H1 (cell line): ENCODE measurements at regions not wholly inside any gene's neighbourhood (a gene's known extent, or its start where the extent isn't known, plus 50 kb on each side); places are given as distances from the start of the nearest gene placed in this dataset.

Experiments used
- CTCF ChIA-PET: fragments of 300-600 bp; sonication (Branson Sonifier 250); formaldehyde crosslinking; loops from one replicate; lab custom pipeline; 2021; ENCODE audit not compliant: partially characterized antibody; lab: Charles Lee
- POLR2A ChIA-PET: fragments of 300-600 bp; sonication (Branson Sonifier 250); formaldehyde crosslinking; loops from one replicate; lab custom pipeline; 2021; ENCODE audit warnings: inconsistent platforms; ENCODE audit not compliant: partially characterized antibody; lab: Charles Lee
- DNase-seq, 2 experiments: peaks; one replicate each; pipeline versions ENCODE4 v3.0.0 to v3.0.0-alpha.2; 2010 to 2022; ENCODE audit warnings: low spot score in 2 of 2, low read depth in 1 of 2, mixed read lengths in 1 of 2
- FAIRE-seq: peaks from 2 replicates; lab custom pipeline; 2011; peaks lifted over from hg19 to GRCh38; lab: Jason Lieb, UNC
- H2AFZ ChIP-seq: 2 replicates; pipeline ENCODE4 v1.8.1; 2012; ENCODE audit warnings: low read length, inconsistent platforms
- H2AK5ac ChIP-seq: 2 replicates; pipeline ENCODE4 v1.6.1; 2013; ENCODE audit warnings: low read depth, low read length
- H2BK120ac ChIP-seq: replicated peaks from 2 replicates; pipeline ENCODE3; 2013; ENCODE audit warnings: low read depth, low read length, inconsistent platforms
- H2BK12ac ChIP-seq: 2 replicates; pipeline ENCODE4 v1.6.1; 2013; ENCODE audit warnings: low read depth, low read length
- H2BK15ac ChIP-seq: 2 replicates; pipeline ENCODE4 v1.6.1; 2013; ENCODE audit warnings: low read length
- H2BK20ac ChIP-seq: 2 replicates; pipeline ENCODE4 v1.6.1; 2013; ENCODE audit warnings: low read length
- H2BK5ac ChIP-seq: 2 replicates; pipeline ENCODE4 v1.6.1; 2013; ENCODE audit warnings: low read depth, low read length
- H3K14ac ChIP-seq: 2 replicates; pipeline ENCODE4 v1.6.1; 2013; ENCODE audit warnings: inconsistent platforms; ENCODE audit not compliant: insufficient read length
- H3K18ac ChIP-seq: 2 replicates; pipeline ENCODE4 v1.6.1; 2013; ENCODE audit warnings: low read length; ENCODE audit errors: extremely low read depth
- H3K23ac ChIP-seq: 2 replicates; pipeline ENCODE4 v1.6.1; 2013; ENCODE audit warnings: inconsistent platforms; ENCODE audit not compliant: insufficient read length
- H3K23me2 ChIP-seq: 2 replicates; pipeline ENCODE4 v1.6.1; 2013; ENCODE audit warnings: low read depth, low read length
- H3K27ac ChIP-seq: 2 replicates; pipeline ENCODE4 v1.6.1; 2011; ENCODE audit warnings: low read depth, low read length, inconsistent platforms
- H3K27me3 ChIP-seq, 4 experiments: replicated peaks in 1 of 4; 1 replicate in 1 of 4; 2 replicates in 3 of 4; pipeline versions ENCODE4 v1.6.1 to v1.8.1; 2011 to 2013; ENCODE audit warnings: low read length in 3 of 4, mild to moderate bottlenecking in 3 of 4, inconsistent platforms in 2 of 4, mixed read lengths in 2 of 4, moderate library complexity in 1 of 4; ENCODE audit not compliant: control insufficient read depth in 3 of 4, insufficient read depth in 3 of 4; ENCODE audit errors: extremely low read depth in 1 of 4
- H3K36me3 ChIP-seq, 4 experiments: 2 replicates each; pipeline versions ENCODE4 v1.6.1 to v1.8.1; 2011 to 2013; ENCODE audit warnings: mild to moderate bottlenecking in 4 of 4, low read length in 3 of 4, moderate library complexity in 2 of 4, control low read depth in 1 of 4, inconsistent platforms in 1 of 4; ENCODE audit not compliant: insufficient read depth in 4 of 4, control insufficient read depth in 2 of 4
- H3K4ac ChIP-seq: replicated peaks from 2 replicates; pipeline ENCODE3; 2013; ENCODE audit warnings: low read length, low read depth, mixed read lengths, inconsistent platforms; ENCODE audit not compliant: insufficient read length
- H3K4me1 ChIP-seq, 4 experiments: replicated peaks in 1 of 4; 1 replicate in 1 of 4; 2 replicates in 3 of 4; pipeline versions ENCODE4 v1.6.1 to v1.8.1; 2011 to 2013; ENCODE audit warnings: low read length in 3 of 4, inconsistent platforms in 2 of 4, mixed read lengths in 1 of 4; ENCODE audit not compliant: insufficient read depth in 4 of 4, control insufficient read depth in 3 of 4
- H3K4me2 ChIP-seq, 2 experiments: 2 replicates each; pipeline versions ENCODE4 v1.6.1 to v1.8.1; 2011 to 2013; ENCODE audit warnings: low read depth in 2 of 2, low read length in 2 of 2, control low read depth in 1 of 2, inconsistent platforms in 1 of 2, mild to moderate bottlenecking in 1 of 2; ENCODE audit not compliant: insufficient read depth in 1 of 2
- H3K4me3 ChIP-seq, 4 experiments: fragments of 200-600, 300-600 bp in 1 of 4; sonication (generic), shearing (Covaris generic), sonication (Bioruptor Twin) in 1 of 4; 2 replicates each; pipeline versions ENCODE4 v1.5.1 to v1.8.1; 2011 to 2016; ENCODE audit warnings: low read length in 4 of 4, low read depth in 3 of 4, control low read depth in 2 of 4, inconsistent platforms in 2 of 4, mild to moderate bottlenecking in 2 of 4, mixed read lengths in 1 of 4, moderate library complexity in 1 of 4; ENCODE audit not compliant: insufficient read depth in 2 of 4; ENCODE audit errors: extremely low read depth in 1 of 4
- H3K56ac ChIP-seq: replicated peaks from 2 replicates; pipeline ENCODE3; 2013; ENCODE audit warnings: low read depth, mild to moderate bottlenecking, mixed read lengths, low read length, inconsistent platforms; ENCODE audit not compliant: insufficient read length
- H3K79me1 ChIP-seq: 2 replicates; pipeline ENCODE4 v1.6.1; 2013; ENCODE audit warnings: low read depth, low read length, control low read depth
- H3K79me2 ChIP-seq, 2 experiments: 2 replicates each; pipeline versions ENCODE4 v1.6.1 to v1.8.1; 2012 to 2013; ENCODE audit warnings: low read length in 2 of 2, mild to moderate bottlenecking in 2 of 2, inconsistent platforms in 1 of 2; ENCODE audit not compliant: insufficient read depth in 2 of 2, control insufficient read depth in 1 of 2
- H3K9ac ChIP-seq, 4 experiments: replicated peaks in 1 of 4; 1 replicate in 1 of 4; 2 replicates in 3 of 4; pipeline versions ENCODE4 v1.6.1 to v1.8.1; 2011 to 2013; ENCODE audit warnings: low read depth in 3 of 4, low read length in 3 of 4, control low read depth in 2 of 4, mild to moderate bottlenecking in 2 of 4, moderate library complexity in 2 of 4, inconsistent platforms in 1 of 4; ENCODE audit errors: extremely low read depth in 1 of 4
- H3K9me3 ChIP-seq, 2 experiments: 2 replicates each; pipeline versions ENCODE4 v1.6.1 to v1.8.1; 2012 to 2013; ENCODE audit warnings: mild to moderate bottlenecking in 2 of 2, moderate library complexity in 2 of 2, control low read depth in 1 of 2, inconsistent platforms in 1 of 2, low read depth in 1 of 2, low read length in 1 of 2, mixed read lengths in 1 of 2; ENCODE audit not compliant: insufficient read depth in 2 of 2
- H4K20me1 ChIP-seq, 2 experiments: replicated peaks in 1 of 2; 2 replicates each; pipeline versions ENCODE3 to v1.8.1; 2011 to 2013; ENCODE audit warnings: inconsistent platforms in 2 of 2, low read length in 2 of 2, mild to moderate bottlenecking in 1 of 2; ENCODE audit not compliant: insufficient read depth in 2 of 2, control insufficient read depth in 1 of 2
- H4K5ac ChIP-seq: 2 replicates; pipeline ENCODE4 v1.6.1; 2013; ENCODE audit warnings: low read length, low read depth, mixed read lengths, inconsistent platforms; ENCODE audit not compliant: insufficient read length
- H4K8ac ChIP-seq: 2 replicates; pipeline ENCODE4 v1.8.0; 2013; ENCODE audit warnings: mild to moderate bottlenecking, moderate library complexity, low read length, inconsistent platforms; ENCODE audit not compliant: insufficient read depth; ENCODE audit errors: extremely low read depth
- H4K91ac ChIP-seq: replicated peaks from 2 replicates; pipeline ENCODE3; 2013; ENCODE audit warnings: low read length, mixed read lengths, inconsistent platforms; ENCODE audit not compliant: insufficient read length
- PHF8 ChIP-seq: fragments of 200-600 bp; sonication (generic); conservative IDR thresholded peaks from 2 replicates; pipeline ENCODE4 v1.7.1; 2012; ENCODE audit warnings: low read depth, mild to moderate bottlenecking, inconsistent platforms, low read length, moderate library complexity
- SP4 ChIP-seq: IDR thresholded peaks from 2 replicates; pipeline ENCODE4 v1.6.1; 2012; ENCODE audit warnings: low read length, inconsistent platforms
- SRF ChIP-seq: IDR thresholded peaks from 2 replicates; pipeline ENCODE4 v1.6.1; 2011; ENCODE audit warnings: mild to moderate bottlenecking, low read depth, low read length, moderate library complexity
- TEAD4 ChIP-seq: IDR thresholded peaks from 2 replicates; pipeline ENCODE4 v1.6.1; 2012; ENCODE audit warnings: low read depth, low read length, inconsistent platforms, mixed read lengths
- WGBS, 2 experiments: shearing (Covaris generic) in 1 of 2; methylation state at CpG; one replicate each; pipeline versions ENCODE4 v1.1.6 to v1.1.7; 2013 to 2015; ENCODE audit warnings: low lambda C conversion rate in 2 of 2, mixed read lengths in 2 of 2, inconsistent platforms in 1 of 2, low coverage in 1 of 2, missing lambda C conversion rate in 1 of 2; ENCODE audit not compliant: insufficient replicate concordance in 2 of 2, insufficient coverage in 1 of 2, insufficient read length in 1 of 2; ENCODE audit errors: extremely low coverage in 1 of 2, missing lambda C conversion rate in 1 of 2; 5-methylcytosine and 5-hydroxymethylcytosine counted together

GRCh38 chr21:19049567-19049966, 646.0 kb upstream of the TMPRSS15 start:
- POLR2A ChIA-PET, result no interaction called here
- no peak overlapping the region for H2AFZ ChIP-seq
- H4K91ac ChIP-seq, result no peak overlapping the region
- FAIRE-seq, result no peak
- H3K4me1 ChIP-seq, result no peaks in the 10 kb centered on the region
- H4K8ac ChIP-seq, result no peak overlapping the region
- H3K23me2 ChIP-seq, result no peaks in the 10 kb centered on the region
- no peak overlapping the region for H2BK20ac ChIP-seq
- H3K23ac ChIP-seq, result no peak overlapping the region
- H2BK12ac ChIP-seq, result no peak overlapping the region
- DNase-seq, result no peak
- no peak overlapping the region for H3K56ac ChIP-seq
- WGBS, 2 experiments, result 82% methylated on average over 4 of the region's 4 CpGs; no CpG with 5 or more reads in 1 of the 2 experiments
- no peak for TF ChIP-seq TEAD4
- no peak for TF ChIP-seq SRF
- TF ChIP-seq PHF8, result no peak
- no peak for TF ChIP-seq SP4
- H2BK5ac ChIP-seq, result no peak overlapping the region
- H2AK5ac ChIP-seq, result no peak overlapping the region
- no peak overlapping the region for H3K18ac ChIP-seq
- no peak overlapping the region for H3K4ac ChIP-seq
- H3K14ac ChIP-seq, result no peak overlapping the region
- H3K9ac ChIP-seq, result no peak overlapping the region
- no peaks in the 10 kb centered on the region for H3K27me3 ChIP-seq
- no peaks in the 10 kb centered on the region; a peak in 1 of 4 replicates for H3K9me3 ChIP-seq
- H3K4me2 ChIP-seq, result no peak overlapping the region
- no peaks in the 10 kb centered on the region for H4K20me1 ChIP-seq
- CTCF ChIA-PET, result interaction anchor here (0.5 to 0.6 kb wide), 2 partner anchors 15 to 148 kb away, joined by 3 read pairs; no protein-coding TSS in a partner anchor
- H2BK120ac ChIP-seq, result no peak overlapping the region
- no peak overlapping the region for H3K27ac ChIP-seq
- no peaks in the 10 kb centered on the region for H3K79me2 ChIP-seq
- H2BK15ac ChIP-seq, result no peak overlapping the region
- H3K79me1 ChIP-seq, result no peaks in the 10 kb centered on the region
- no peak overlapping the region for H4K5ac ChIP-seq
- H3K4me3 ChIP-seq, result no peak overlapping the region
- H3K36me3 ChIP-seq, result no peaks in the 10 kb centered on the region
